ENCODE measurements at regions not wholly inside any gene's neighbourhood (a gene's known extent, or its start where the extent isn't known, plus 50 kb on each side); places are given as distances from the start of the nearest gene placed in this dataset.
A peak's percentile ranks its signal among the peaks of the same experiment; 100 is the strongest.

GRCh38 chr17:77001487-77001886, 133.3 kb downstream of the MGAT5B start:
- DNase-seq: no peak

- DNase-seq: peak; percentile 88
These were observed 134.2 kb downstream of the MGAT5B start for GRCh38 chr17:77002103-77003045.

- no peak for DNase-seq
These were observed 135.5 kb downstream of the MGAT5B start for GRCh38 chr17:77003699-77004098.

DNA sequence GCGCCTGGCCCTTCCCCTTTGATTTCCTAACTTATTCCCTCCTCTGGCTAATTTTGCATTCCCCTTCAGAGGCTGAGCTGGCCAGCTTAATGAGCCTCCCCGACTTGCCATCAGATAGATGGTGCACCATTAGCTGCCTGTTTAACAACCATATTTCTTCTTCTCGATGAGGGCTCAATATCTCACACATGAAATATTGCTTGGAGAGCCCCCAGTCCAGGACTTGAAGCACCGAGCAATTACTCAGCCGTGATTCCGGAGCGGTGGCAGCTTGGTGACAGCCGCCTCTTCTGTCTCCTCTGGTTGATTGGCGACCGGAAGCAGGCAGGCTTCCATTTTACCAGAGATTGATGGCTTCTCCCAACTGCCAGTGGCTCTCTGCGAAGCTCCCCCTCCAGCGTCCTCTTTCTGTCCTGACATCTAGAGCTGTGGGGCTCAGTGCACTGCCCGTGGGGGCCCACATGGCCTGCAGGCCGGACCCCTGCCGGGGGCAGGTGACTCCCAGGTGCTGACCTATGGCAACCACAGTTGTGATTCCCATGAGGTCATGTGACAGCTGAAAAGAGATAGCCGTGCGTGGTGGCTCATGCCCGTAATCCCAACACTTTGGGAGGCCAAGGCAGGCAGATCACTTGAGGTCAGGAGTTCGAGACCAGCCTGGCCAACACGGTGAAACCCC, 133.7 kb upstream of the SEC14L1 start:
- DNase-seq: no peak

GRCh38 chr17:77009877-77010276, 130.9 kb upstream of the SEC14L1 start:
- no peak for DNase-seq

GRCh38 chr17:77010667-77011066, 130.1 kb upstream of the SEC14L1 start:
- DNase-seq: no peak

DNA sequence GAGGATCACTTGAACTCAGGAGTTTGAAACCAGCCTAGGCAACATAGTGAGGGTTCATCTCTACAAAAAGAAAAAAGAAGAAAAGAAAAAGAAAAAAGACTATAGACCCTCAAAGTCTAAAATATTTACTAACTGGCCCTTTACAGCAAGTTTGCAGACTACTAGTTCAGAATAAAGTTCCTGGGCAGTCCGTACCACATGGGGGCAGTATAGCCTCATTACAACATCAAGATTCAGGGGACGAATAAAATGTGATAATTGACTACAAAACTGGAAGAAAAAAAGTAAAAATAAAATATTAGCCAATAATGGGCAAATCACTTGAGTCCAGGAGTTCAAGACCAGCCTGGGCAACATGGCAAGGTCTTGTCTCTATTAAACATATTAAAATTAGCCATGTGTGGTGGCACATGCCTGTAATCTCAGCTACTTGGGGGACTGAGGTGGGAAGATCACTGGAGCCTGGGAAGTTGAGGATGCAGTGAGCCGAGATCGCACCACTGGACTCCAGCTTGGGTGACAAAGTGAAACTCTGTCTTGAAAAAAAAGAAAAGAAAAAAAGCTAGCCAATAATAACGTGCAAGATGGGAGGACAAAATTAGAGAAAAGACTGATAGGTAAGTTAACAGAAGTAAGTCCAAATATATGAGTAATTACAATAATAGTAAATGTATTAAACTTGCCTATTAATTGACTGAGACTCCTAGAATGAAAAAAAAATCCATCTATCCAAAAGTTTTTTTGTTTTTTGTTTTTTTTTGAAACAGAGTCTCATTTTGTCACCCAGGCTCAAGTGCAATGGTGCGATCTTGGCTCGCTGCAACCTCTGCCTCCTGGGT, 129.4 kb upstream of the SEC14L1 start:
- peak; percentile 19 for DNase-seq

- DNase-seq: no peak
These were observed 122.3 kb upstream of the SEC14L1 start for GRCh38 chr17:77018504-77018903.

- DNase-seq: peak; percentile 38
These were observed 120.8 kb upstream of the SEC14L1 start for GRCh38 chr17:77019893-77020379.

GRCh38 chr17:77020973-77021372, 119.8 kb upstream of the SEC14L1 start:
- no peak for DNase-seq

GRCh38 chr17:77022766-77023165, 118.0 kb upstream of the SEC14L1 start:
- DNase-seq: no peak

- DNase-seq: no peak
These were observed 115.0 kb upstream of the SEC14L1 start for GRCh38 chr17:77025781-77026180.

- no peak for DNase-seq
These were observed 113.4 kb upstream of the SEC14L1 start for GRCh38 chr17:77027271-77027889.

GRCh38 chr17:77028900-77029299, 111.9 kb upstream of the SEC14L1 start:
- no peak for DNase-seq

- DNase-seq: no peak
These were observed 107.8 kb upstream of the SEC14L1 start for GRCh38 chr17:77032929-77033328.

- DNase-seq: no peak
These were observed 106.8 kb upstream of the SEC14L1 start for GRCh38 chr17:77033892-77034404.

- no peak for DNase-seq
These were observed 105.9 kb upstream of the SEC14L1 start for GRCh38 chr17:77034677-77035424.

- no peak for DNase-seq
These were observed 105.2 kb upstream of the SEC14L1 start for GRCh38 chr17:77035526-77035925.

DNA sequence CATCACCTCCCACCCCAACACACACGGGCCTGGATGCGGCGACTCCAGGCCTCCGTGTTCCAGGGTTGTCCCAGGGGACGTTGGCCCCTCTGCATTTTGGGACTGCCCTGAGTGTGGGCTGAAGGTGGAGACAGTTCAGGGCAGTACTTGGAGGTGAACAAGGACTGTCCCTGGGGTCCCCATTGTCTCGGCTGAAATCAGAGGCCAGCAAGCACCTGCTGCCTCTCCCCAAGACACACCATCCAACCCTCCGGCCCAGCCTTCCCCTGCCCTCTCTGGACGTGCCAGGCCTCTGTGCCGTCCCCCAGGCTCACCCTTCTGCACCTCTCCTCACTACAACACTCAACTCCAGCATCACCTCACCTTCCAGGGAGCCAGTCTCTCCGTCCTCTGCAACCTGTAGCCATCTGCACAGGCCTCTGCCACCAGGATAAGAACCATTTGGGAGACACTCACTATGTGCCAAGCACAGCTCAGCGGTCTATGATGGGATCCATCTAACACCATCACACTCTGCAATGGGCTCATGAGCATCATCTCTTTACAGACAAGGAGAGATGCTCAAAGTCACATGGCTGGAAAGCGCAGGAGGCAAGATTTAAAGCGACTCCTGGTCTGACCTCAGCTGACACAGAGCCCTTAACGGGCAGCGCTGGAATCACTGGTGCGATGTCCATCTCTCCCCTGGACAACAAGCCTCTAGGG, 104.5 kb upstream of the SEC14L1 start:
- DNase-seq: no peak

DNA sequence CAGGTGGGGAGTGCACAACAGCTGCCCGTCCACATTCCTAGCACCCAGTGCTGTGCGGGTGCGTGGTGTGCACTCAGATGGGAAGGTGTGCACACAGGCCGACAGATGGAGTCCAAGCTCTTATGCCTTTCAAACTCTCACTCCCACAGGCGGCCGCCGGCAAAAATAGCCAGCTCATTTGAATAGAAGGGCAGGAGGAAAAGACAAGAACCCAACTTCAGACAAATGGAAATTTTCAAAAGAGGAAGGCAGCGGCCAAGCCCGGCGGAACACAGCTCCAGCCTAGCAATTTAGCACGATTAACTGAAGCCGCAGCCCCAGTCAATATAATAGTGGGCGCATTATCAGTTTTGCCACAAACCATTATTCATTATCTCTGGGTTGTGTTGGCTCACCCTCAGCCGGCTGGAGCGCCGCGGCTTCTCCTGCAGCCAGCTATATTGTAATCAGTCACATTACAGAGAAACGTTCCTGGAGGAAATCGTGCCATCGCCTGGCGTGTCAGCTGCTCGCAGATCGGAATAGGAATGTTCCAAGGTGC, 103.9 kb upstream of the SEC14L1 start:
- no peak for DNase-seq

DNA sequence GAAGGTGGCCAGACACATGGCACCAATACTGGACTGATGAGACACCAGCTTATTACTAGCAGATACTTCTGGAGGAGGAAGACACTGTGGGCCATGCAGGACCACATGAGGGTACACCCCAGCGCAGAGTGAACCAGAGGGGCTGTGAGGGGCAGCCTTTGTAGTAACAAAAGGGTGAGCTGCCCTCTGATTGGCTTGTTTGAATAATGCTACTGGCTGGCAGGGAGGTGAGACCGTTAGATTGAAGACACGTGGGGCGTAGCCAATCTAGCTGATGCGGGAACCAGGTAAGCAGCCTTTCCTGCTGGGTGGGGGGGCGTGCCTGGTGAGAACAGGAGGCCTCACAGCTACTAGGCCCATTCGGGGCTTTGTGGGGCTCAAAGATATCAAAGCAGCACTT, 102.8 kb upstream of the SEC14L1 start:
- DNase-seq: no peak
